Central memory CD8-positive, alpha-beta T cell (primary cell): ENCODE measurements at regions not wholly inside any gene's neighbourhood (a gene's known extent, or its start where the extent isn't known, plus 50 kb on each side); places are given as distances from the start of the nearest gene placed in this dataset.

Experiments used
- ATAC-seq: fragments of 150-1000 bp; cut with Tn5 transposase; replicated peaks from 2 replicates; pipeline ENCODE4 v1.10.0; 2022; ENCODE audit warnings: mild to moderate bottlenecking, moderate FRiP score, moderate number of reproducible peaks; ENCODE audit not compliant: poor library complexity, severe bottlenecking; ENCODE audit errors: extremely low read depth
- DNase-seq, 2 donors: peaks; one replicate each; pipeline ENCODE4 v3.0.0; 2021; ENCODE audit warnings: low spot score in 2 of 2
- H3K27ac Mint-ChIP-seq: one replicate; pipeline ENCODE4 v1.8.0; 2022; ENCODE audit warnings: low read depth, mild to moderate bottlenecking, moderate library complexity, mixed read lengths
- H3K27me3 Mint-ChIP-seq: one replicate; pipeline ENCODE4 v1.8.0; 2022; ENCODE audit warnings: mixed read lengths
- H3K36me3 Mint-ChIP-seq: one replicate; pipeline ENCODE4 v1.8.0; 2022; ENCODE audit warnings: mild to moderate bottlenecking, moderate library complexity, mixed read lengths; ENCODE audit not compliant: insufficient read depth
- H3K4me1 Mint-ChIP-seq: one replicate; pipeline ENCODE4 v1.8.0; 2022; ENCODE audit warnings: mixed read lengths
- H3K4me3 Mint-ChIP-seq: one replicate; pipeline ENCODE4 v1.8.0; 2022; ENCODE audit warnings: mild to moderate bottlenecking, moderate library complexity, mixed read lengths
- H3K9me3 Mint-ChIP-seq: one replicate; pipeline ENCODE4 v1.8.0; 2022; ENCODE audit warnings: mixed read lengths

- Mint-ChIP-seq H3K36me3 (no peaks in the 10 kb centered on the region), H3K4me3 (no peak overlapping the region), H3K9me3 (peaks cover 5% of the 10 kb centered on the region), H3K27me3 (peaks cover 29% of the 10 kb centered on the region), H3K27ac (no peak overlapping the region), H3K4me1 (no peaks in the 10 kb centered on the region)
- no peak for DNase-seq
- no peak for ATAC-seq
Measured at GRCh38 chr6:169386411-169387057, 132.9 kb upstream of the THBS2 start.

GRCh38 chr6:169385237-169385880 lies 131.7 kb upstream of the THBS2 start:
- DNase-seq (no peak), ATAC-seq (no peak)
- Mint-ChIP-seq H3K4me1 (no peaks in the 10 kb centered on the region), H3K9me3 (peaks cover 5% of the 10 kb centered on the region), H3K27me3 (peaks cover 29% of the 10 kb centered on the region), H3K4me3 (no peak overlapping the region), H3K27ac (no peak overlapping the region), H3K36me3 (no peaks in the 10 kb centered on the region)

GRCh38 chr6:169384291-169384690 lies 130.6 kb upstream of the THBS2 start:
- no peak overlapping the region for H3K4me3 Mint-ChIP-seq
- H3K27ac Mint-ChIP-seq: no peak overlapping the region
- no peaks in the 10 kb centered on the region for H3K36me3 Mint-ChIP-seq
- H3K4me1 Mint-ChIP-seq: no peaks in the 10 kb centered on the region
- peaks cover 34% of the 10 kb centered on the region for H3K27me3 Mint-ChIP-seq
- DNase-seq: no peak
- ATAC-seq: no peak
- peaks cover 5% of the 10 kb centered on the region for H3K9me3 Mint-ChIP-seq

DNA sequence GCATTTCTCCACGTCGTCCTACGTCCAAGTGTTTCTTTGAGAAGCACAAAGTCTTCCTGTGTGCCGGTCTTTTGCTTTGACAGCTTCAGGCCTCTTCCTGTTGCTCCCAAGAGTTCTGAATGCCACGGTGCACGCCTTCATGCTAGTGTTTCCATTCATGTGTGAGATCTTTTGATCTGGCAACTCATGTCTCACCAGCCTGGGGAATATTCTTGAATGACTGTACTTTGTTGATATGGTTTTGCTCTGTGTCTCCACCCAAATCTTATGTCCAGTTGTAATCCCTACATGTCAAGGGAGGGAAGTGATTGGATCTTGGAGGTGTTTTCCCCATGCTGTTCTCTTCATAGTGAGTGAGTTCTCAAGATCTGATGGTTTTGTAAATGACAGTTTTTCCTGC lies 129.6 kb upstream of the THBS2 start:
- no peak overlapping the region for H3K27ac Mint-ChIP-seq
- H3K36me3 Mint-ChIP-seq: no peaks in the 10 kb centered on the region
- H3K4me3 Mint-ChIP-seq: no peak overlapping the region
- no peaks in the 10 kb centered on the region for H3K4me1 Mint-ChIP-seq
- peaks cover 5% of the 10 kb centered on the region for H3K9me3 Mint-ChIP-seq
- DNase-seq (no peak), ATAC-seq (no peak)
- H3K27me3 Mint-ChIP-seq: peaks cover 42% of the 10 kb centered on the region

GRCh38 chr6:169382735-169383134 lies 129.1 kb upstream of the THBS2 start:
- Mint-ChIP-seq H3K27me3 (peaks cover 42% of the 10 kb centered on the region), H3K4me3 (no peak overlapping the region), H3K4me1 (no peaks in the 10 kb centered on the region), H3K9me3 (peaks cover 5% of the 10 kb centered on the region), H3K36me3 (no peaks in the 10 kb centered on the region), H3K27ac (no peak overlapping the region)
- no peak for ATAC-seq
- DNase-seq: no peak

GRCh38 chr6:169381988-169382387 lies 128.3 kb upstream of the THBS2 start:
- Mint-ChIP-seq H3K4me1 (no peaks in the 10 kb centered on the region), H3K27ac (no peak overlapping the region), H3K27me3 (peaks cover 40% of the 10 kb centered on the region), H3K9me3 (peaks cover 5% of the 10 kb centered on the region), H3K36me3 (no peaks in the 10 kb centered on the region), H3K4me3 (no peak overlapping the region)
- ATAC-seq (no peak), DNase-seq (no peak)

- no peaks in the 10 kb centered on the region for H3K4me1 Mint-ChIP-seq
- DNase-seq: no peak
- H3K4me3 Mint-ChIP-seq: no peak overlapping the region
Measured at GRCh38 chr6:169380493-169380892, 126.8 kb upstream of the THBS2 start.

GRCh38 chr6:169379495-169380070 lies 125.9 kb upstream of the THBS2 start:
- DNase-seq (no peak), ATAC-seq (no peak)
- H3K4me1 Mint-ChIP-seq: no peaks in the 10 kb centered on the region
- no peak overlapping the region for H3K27ac Mint-ChIP-seq
- H3K27me3 Mint-ChIP-seq: peaks cover 44% of the 10 kb centered on the region
- no peaks in the 10 kb centered on the region for H3K36me3 Mint-ChIP-seq
- H3K4me3 Mint-ChIP-seq: no peak overlapping the region
- peaks cover 14% of the 10 kb centered on the region for H3K9me3 Mint-ChIP-seq

More at GRCh38 chr6:169380493-169380892, 126.8 kb upstream of the THBS2 start:
- no peak for ATAC-seq
- no peak overlapping the region for H3K27ac Mint-ChIP-seq
- H3K9me3 Mint-ChIP-seq: peaks cover 14% of the 10 kb centered on the region
- no peaks in the 10 kb centered on the region for H3K36me3 Mint-ChIP-seq
- peaks cover 44% of the 10 kb centered on the region for H3K27me3 Mint-ChIP-seq

DNA sequence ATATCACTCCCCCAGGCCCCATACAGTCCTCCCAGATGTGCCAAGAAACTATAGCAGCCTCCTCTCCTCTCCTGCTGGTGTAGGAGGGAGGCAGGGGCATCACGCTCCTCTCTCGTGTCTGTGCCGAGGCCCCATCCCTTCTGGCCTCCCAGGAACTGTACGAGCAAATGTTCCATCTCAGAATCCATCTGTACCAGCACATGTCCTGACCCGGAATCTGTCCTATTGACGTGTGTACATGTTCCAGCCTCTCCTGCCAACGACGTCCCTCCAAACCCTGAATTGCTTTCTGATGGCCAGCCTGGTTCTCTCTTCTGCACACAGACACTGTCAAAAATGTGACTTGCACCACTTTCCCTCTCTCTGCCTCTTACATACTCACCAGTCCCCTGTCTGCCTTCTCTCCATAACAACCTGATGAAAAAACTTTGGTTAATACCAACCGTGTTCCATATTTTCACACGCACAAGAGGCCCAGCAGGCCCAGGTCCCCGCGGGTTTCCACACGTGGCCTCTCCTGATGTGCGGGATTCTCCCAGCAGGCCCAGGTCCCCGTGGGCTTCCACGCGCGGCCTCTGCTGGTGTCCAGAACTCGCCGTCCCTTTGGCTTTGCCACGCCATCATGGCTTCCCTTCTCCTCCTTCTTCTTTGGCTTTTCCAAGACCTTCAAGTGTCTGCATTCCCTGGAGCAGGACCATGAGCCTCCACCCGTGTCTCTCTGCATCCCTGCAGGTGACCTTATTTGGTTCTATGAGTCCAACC lies 125.2 kb upstream of the THBS2 start:
- no peak overlapping the region for H3K27ac Mint-ChIP-seq
- H3K4me1 Mint-ChIP-seq: no peaks in the 10 kb centered on the region
- DNase-seq: no peak
- peaks cover 38% of the 10 kb centered on the region for H3K27me3 Mint-ChIP-seq
- ATAC-seq: no peak
- no peak overlapping the region for H3K4me3 Mint-ChIP-seq
- H3K9me3 Mint-ChIP-seq: peaks cover 10% of the 10 kb centered on the region
- H3K36me3 Mint-ChIP-seq: peaks cover under 1% of the 10 kb centered on the region

DNA sequence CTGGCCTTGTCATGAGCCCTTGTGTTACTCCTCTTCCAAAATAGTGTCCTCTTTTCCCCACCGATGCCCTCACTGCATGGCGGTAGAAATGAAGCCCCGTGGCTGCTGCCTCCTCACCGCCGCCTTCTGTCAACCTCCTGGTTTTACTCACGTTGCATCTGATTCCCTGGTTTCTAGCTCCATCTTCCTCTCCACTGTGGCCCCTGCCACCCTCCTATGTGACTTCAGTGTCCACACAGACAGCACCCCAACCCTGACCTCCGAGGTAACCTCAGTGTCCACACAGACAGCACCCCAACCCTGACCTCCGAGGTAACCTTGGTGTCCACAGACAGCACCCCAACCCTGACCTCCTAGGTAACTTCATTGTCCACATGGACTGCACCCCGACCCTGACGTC lies 122.8 kb upstream of the THBS2 start:
- Mint-ChIP-seq H3K36me3 (peaks cover 2% of the 10 kb centered on the region), H3K4me1 (no peaks in the 10 kb centered on the region), H3K9me3 (peaks cover 9% of the 10 kb centered on the region), H3K27ac (no peak overlapping the region), H3K27me3 (peaks cover 34% of the 10 kb centered on the region), H3K4me3 (no peak overlapping the region)
- ATAC-seq (no peak), DNase-seq (no peak)

GRCh38 chr6:169372589-169372988 lies 118.9 kb upstream of the THBS2 start:
- Mint-ChIP-seq H3K27ac (no peak overlapping the region), H3K4me3 (no peak overlapping the region), H3K27me3 (peaks cover 13% of the 10 kb centered on the region), H3K9me3 (peaks cover 9% of the 10 kb centered on the region), H3K36me3 (peaks cover 2% of the 10 kb centered on the region), H3K4me1 (no peaks in the 10 kb centered on the region)
- ATAC-seq (no peak), DNase-seq (no peak)

DNA sequence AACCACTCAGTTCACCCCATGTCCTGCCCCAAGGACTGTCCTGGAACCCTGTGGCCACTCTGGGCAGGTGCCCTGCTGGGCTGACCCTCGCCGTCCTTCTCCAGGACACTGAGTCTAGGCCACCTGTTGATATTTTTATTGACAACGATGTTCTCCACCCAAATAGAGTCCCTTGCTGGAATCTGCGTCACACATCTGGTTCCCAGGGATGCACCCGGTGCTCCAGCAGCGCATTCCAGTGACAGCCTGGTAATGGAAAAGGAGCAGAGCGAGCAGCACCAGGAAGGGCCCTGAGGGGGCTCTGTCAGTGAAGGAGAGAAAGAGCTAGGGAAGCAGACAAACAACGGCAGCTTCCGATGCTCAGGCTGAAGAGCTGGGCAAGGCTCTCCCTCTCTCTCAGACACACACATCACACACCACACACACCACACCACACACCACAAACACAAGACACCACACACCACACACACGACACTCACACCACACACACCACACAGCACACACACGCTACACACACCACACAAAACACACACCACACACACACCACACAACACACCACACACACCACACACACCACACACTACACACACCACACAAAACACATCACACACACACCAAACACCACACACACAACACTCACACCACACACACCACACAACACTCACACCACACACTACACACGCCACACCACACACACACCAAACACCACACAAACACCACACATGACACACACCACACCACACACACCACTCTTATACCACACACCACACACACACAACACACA lies 117.9 kb upstream of the THBS2 start:
- Mint-ChIP-seq H3K36me3 (peaks cover 2% of the 10 kb centered on the region), H3K27me3 (peaks cover 6% of the 10 kb centered on the region), H3K9me3 (peaks cover 7% of the 10 kb centered on the region), H3K4me3 (no peak overlapping the region), H3K4me1 (no peaks in the 10 kb centered on the region), H3K27ac (no peak overlapping the region)
- DNase-seq (no peak), ATAC-seq (no peak)
